ENCODE measurements at regions not wholly inside any gene's neighbourhood (a gene's known extent, or its start where the extent isn't known, plus 50 kb on each side); places are given as distances from the start of the nearest gene placed in this dataset.

DNA sequence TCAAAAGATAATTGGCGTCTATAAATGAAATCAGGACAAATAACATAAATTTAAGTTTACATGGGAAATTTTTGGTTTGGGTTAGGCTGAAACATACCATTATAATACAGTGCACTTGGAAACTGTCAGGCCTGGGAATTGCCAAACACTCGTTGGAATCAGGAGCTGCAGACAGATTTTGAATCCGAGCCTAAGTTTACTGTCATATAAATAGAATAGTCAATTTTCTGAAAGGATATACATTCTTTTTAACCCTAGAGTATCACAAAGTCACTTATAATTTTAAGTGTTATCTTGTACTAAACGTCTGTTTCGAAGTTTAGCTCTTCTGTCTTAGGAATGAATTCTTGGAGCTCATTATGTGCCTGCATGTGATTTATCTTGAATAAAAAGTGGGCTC, 234.1 kb downstream of the VEGFC start:
- H3K4me1 ChIP-seq (ENCODE audit: control insufficient read depth, insufficient read depth, low read length), result no peaks in the 10 kb centered on the region
- CTCF ChIA-PET, result interaction anchor here (0.7 kb wide), 1 partner anchor 1689 kb away, joined by 3 read pairs; no protein-coding TSS in a partner anchor
- H3K9me3 ChIP-seq (ENCODE audit: control insufficient read depth, insufficient read depth, low read depth, low read length), result no peaks in the 10 kb centered on the region
- H3K36me3 ChIP-seq (ENCODE audit: control insufficient read depth in 2 of 2, insufficient read depth in 1 of 2, low read length in 2 of 2), result no peaks in the 10 kb centered on the region
- POLR2A ChIA-PET, result no interaction called here
- H3K4me3 ChIP-seq (ENCODE audit: low read depth, low read length), result no peak overlapping the region
- TF ChIP-seq ZNF433 (tag by site-specific recombination; IDR thresholded peaks at IDR 0.05; ENCODE audit: low read depth) (no peak), YY2 (tag by site-specific recombination; IDR thresholded peaks at IDR 0.05) (no peak), ZNF561 (tag by site-specific recombination; IDR thresholded peaks at IDR 0.05; ENCODE audit: borderline replicate concordance) (no peak)
- no peak overlapping the region for H3K27ac ChIP-seq (ENCODE audit: extremely low read depth, low read depth, low read length)

DNA sequence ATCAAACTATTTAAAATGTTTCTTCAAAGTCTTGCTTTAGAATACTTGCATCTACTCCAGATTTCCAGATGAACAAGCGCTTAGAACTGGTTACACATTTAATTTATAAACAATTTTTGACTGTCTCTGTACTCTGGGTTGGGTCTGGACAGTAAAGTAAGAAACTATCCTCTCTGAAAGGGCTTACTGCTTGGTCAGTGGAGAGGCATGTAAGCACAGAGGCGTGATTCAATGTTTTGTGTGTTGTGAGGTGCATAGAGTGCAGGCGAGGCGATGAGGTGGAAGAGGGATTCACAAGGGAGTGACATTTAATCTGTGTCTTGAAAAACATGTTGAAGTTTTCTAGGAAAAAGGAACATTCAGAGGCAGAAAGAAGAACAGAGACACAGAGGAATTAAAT, 231.4 kb downstream of the VEGFC start:
- Histone ChIP-seq H3K27ac (ENCODE audit: extremely low read depth, low read depth, low read length) (no peak overlapping the region), H3K4me3 (ENCODE audit: low read depth, low read length) (no peak overlapping the region), H3K9me3 (ENCODE audit: control insufficient read depth, insufficient read depth, low read depth, low read length) (no peaks in the 10 kb centered on the region), H3K4me1 (ENCODE audit: control insufficient read depth, insufficient read depth, low read length) (no peaks in the 10 kb centered on the region), H3K36me3 (ENCODE audit: control insufficient read depth in 2 of 2, insufficient read depth in 1 of 2, low read length in 2 of 2) (no peaks in the 10 kb centered on the region)
- ChIA-PET POLR2A (interaction anchor here (0.5 kb wide), 1 partner anchor 206 kb away, joined by 5 read pairs; no protein-coding TSS in a partner anchor), CTCF (no interaction called here)
- TF ChIP-seq ZNF670 (tag by site-specific recombination; IDR thresholded peaks at IDR 0.05; ENCODE audit: low read depth), result no peak
- TF ChIP-seq SALL2 (tag by site-specific recombination; IDR thresholded peaks at IDR 0.05; ENCODE audit: borderline replicate concordance), result no peak
- TF ChIP-seq KLF7 (tag by site-specific recombination; IDR thresholded peaks at IDR 0.05; ENCODE audit: borderline replicate concordance), result no peak
- TF ChIP-seq FEZF1 (tag by site-specific recombination; IDR thresholded peaks at IDR 0.05), result no peak

DNA sequence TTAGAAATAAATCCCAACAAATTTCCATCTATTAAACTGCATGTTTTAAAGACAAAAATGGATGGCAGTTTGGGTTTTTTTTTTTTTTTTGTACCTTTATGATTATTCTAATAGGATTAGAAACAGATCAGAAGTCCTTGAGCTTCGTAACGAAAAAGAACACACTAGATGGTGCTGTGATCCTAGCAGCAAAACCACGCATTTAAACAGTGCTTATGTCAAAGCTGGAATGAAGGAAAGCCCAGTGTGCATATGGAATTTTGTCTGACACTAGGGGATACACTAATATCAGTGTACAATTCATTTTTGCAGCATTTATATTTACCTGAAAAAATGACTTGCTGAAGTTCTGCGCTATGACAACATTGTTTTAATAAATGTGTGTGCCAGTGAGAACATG, 229.1 kb downstream of the VEGFC start:
- Histone ChIP-seq H3K27ac (ENCODE audit: extremely low read depth, low read depth, low read length) (no peak overlapping the region), H3K36me3 (ENCODE audit: control insufficient read depth in 2 of 2, insufficient read depth in 1 of 2, low read length in 2 of 2) (no peaks in the 10 kb centered on the region), H3K4me3 (ENCODE audit: low read depth, low read length) (no peak overlapping the region), H3K9me3 (ENCODE audit: control insufficient read depth, insufficient read depth, low read depth, low read length) (no peaks in the 10 kb centered on the region), H3K4me1 (ENCODE audit: control insufficient read depth, insufficient read depth, low read length) (no peaks in the 10 kb centered on the region)
- ChIA-PET POLR2A (no interaction called here), CTCF (interaction anchor here (1.2 kb wide), 1 partner anchor 484 kb away, joined by 3 read pairs; no protein-coding TSS in a partner anchor)
- TF ChIP-seq ZNF37A (tag by site-specific recombination; IDR thresholded peaks at IDR 0.05) (no peak), HOXA7 (CRISPR knock-in tag; IDR thresholded peaks at IDR 0.05; ENCODE audit: borderline replicate concordance) (no peak), ZNF23 (tag by site-specific recombination; IDR thresholded peaks at IDR 0.05; ENCODE audit: borderline replicate concordance) (no peak), ZNF658 (tag by site-specific recombination; IDR thresholded peaks at IDR 0.05) (no peak), ZNF560 (tag by site-specific recombination; IDR thresholded peaks at IDR 0.05; ENCODE audit: borderline replicate concordance) (no peak), ZBTB48 (tag by site-specific recombination; IDR thresholded peaks at IDR 0.05) (no peak), ZNF280C (tag by site-specific recombination; IDR thresholded peaks at IDR 0.05) (no peak), ZNF423 (tag by site-specific recombination; IDR thresholded peaks at IDR 0.05) (no peak), PRDM10 (tag by site-specific recombination; IDR thresholded peaks at IDR 0.05) (no peak), ZNF610 (tag by site-specific recombination; IDR thresholded peaks at IDR 0.05; ENCODE audit: borderline replicate concordance) (no peak), ZNF133 (tag by site-specific recombination; IDR thresholded peaks at IDR 0.05) (no peak), ZNF10 (tag by site-specific recombination; IDR thresholded peaks at IDR 0.05) (no peak)
- TF ChIP-seq, protein P1, sequence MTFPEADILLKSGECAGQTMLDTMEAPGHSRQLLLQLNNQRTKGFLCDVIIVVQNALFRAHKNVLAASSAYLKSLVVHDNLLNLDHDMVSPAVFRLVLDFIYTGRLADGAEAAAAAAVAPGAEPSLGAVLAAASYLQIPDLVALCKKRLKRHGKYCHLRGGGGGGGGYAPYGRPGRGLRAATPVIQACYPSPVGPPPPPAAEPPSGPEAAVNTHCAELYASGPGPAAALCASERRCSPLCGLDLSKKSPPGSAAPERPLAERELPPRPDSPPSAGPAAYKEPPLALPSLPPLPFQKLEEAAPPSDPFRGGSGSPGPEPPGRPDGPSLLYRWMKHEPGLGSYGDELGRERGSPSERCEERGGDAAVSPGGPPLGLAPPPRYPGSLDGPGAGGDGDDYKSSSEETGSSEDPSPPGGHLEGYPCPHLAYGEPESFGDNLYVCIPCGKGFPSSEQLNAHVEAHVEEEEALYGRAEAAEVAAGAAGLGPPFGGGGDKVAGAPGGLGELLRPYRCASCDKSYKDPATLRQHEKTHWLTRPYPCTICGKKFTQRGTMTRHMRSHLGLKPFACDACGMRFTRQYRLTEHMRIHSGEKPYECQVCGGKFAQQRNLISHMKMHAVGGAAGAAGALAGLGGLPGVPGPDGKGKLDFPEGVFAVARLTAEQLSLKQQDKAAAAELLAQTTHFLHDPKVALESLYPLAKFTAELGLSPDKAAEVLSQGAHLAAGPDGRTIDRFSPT (tag by site-specific recombination; IDR thresholded peaks at IDR 0.05), result no peak
- TF ChIP-seq, protein P2, sequence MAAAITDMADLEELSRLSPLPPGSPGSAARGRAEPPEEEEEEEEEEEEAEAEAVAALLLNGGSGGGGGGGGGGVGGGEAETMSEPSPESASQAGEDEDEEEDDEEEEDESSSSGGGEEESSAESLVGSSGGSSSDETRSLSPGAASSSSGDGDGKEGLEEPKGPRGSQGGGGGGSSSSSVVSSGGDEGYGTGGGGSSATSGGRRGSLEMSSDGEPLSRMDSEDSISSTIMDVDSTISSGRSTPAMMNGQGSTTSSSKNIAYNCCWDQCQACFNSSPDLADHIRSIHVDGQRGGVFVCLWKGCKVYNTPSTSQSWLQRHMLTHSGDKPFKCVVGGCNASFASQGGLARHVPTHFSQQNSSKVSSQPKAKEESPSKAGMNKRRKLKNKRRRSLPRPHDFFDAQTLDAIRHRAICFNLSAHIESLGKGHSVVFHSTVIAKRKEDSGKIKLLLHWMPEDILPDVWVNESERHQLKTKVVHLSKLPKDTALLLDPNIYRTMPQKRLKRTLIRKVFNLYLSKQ (tag by site-specific recombination; IDR thresholded peaks at IDR 0.05; ENCODE audit: borderline replicate concordance), result no peak
